Lung (tissue), 11 donors: ENCODE measurements at regions not wholly inside any gene's neighbourhood (a gene's known extent, or its start where the extent isn't known, plus 50 kb on each side); places are given as distances from the start of the nearest gene placed in this dataset.
"Not testable (repeated sequence)": the region's sequence is repeated elsewhere in the genome, so short reads cannot be mapped to it uniquely, and the experiment has no call there.

ENCODE experiments used
- ATAC-seq: fragments of 200-7000 bp; cut with Tn5 transposase; one replicate; pipeline ENCODE4 v1.9.1; 2020; ENCODE audit warnings: moderate number of reproducible peaks; ENCODE audit not compliant: insufficient read depth, low FRiP score
- DNase-seq, 3 donors: peaks; one replicate each; pipeline ENCODE4 v3.0.0-alpha.2; 2013 to 2017
- H3K27ac ChIP-seq, 2 donors: one replicate each; pipeline ENCODE4 v1.5.1; 2013; ENCODE audit warnings: mild to moderate bottlenecking in 2 of 2, moderate library complexity in 2 of 2, control low read depth in 1 of 2, inconsistent platforms in 1 of 2, low read depth in 1 of 2, low read length in 1 of 2
- H3K27me3 ChIP-seq, 3 donors: one replicate each; pipeline ENCODE4 v1.5.1; 2013; ENCODE audit warnings: low read length in 2 of 3; ENCODE audit not compliant: control insufficient read depth in 3 of 3, insufficient read depth in 3 of 3
- H3K36me3 ChIP-seq, 4 donors: one replicate each; pipeline ENCODE4 v1.5.1; 2013; ENCODE audit warnings: low read length in 4 of 4, mild to moderate bottlenecking in 1 of 4, moderate library complexity in 1 of 4; ENCODE audit not compliant: control insufficient read depth in 4 of 4, insufficient read depth in 4 of 4
- H3K4me1 ChIP-seq, 5 donors: one replicate each; pipeline ENCODE4 v1.5.1; 2013; ENCODE audit warnings: low read length in 5 of 5, mild to moderate bottlenecking in 2 of 5, moderate library complexity in 1 of 5; ENCODE audit not compliant: control insufficient read depth in 5 of 5, insufficient read depth in 5 of 5
- H3K4me3 ChIP-seq: one replicate; pipeline ENCODE4 v1.5.1; 2013; ENCODE audit warnings: mild to moderate bottlenecking, control low read depth, moderate library complexity
- H3K9ac ChIP-seq, 2 donors: one replicate each; pipeline ENCODE4 v1.5.1; 2013; ENCODE audit warnings: low read length in 2 of 2, control low read depth in 1 of 2; ENCODE audit not compliant: insufficient read depth in 1 of 2
- H3K9me3 ChIP-seq, 4 donors: one replicate each; pipeline ENCODE4 v1.5.1; 2013; ENCODE audit warnings: low read length in 3 of 4, mild to moderate bottlenecking in 1 of 4, moderate library complexity in 1 of 4; ENCODE audit not compliant: control insufficient read depth in 4 of 4, insufficient read depth in 3 of 4
- WGBS, 2 donors: extraction: QIAGEN DNeasy Blood & Tissue Kit; methylation state at CpG; one replicate each; pipeline ENCODE4 v1.1.7; 2013; 5-methylcytosine and 5-hydroxymethylcytosine counted together
- TF ChIP-seq, protein P1 (sequence below): IDR thresholded peaks from 2 replicates; pipeline ENCODE4 v1.5.1; 2012; ENCODE audit warnings: mild to moderate bottlenecking; ENCODE audit errors: control extremely low read depth, extremely low read depth
- donor health status: control.
- donor health status: control.
- donor health status: Bipolar disorder and iron deficiency.
- donor health status: healthy.
- donor health status: DM: yes; HTN: yes; CAD: no.

DNA sequence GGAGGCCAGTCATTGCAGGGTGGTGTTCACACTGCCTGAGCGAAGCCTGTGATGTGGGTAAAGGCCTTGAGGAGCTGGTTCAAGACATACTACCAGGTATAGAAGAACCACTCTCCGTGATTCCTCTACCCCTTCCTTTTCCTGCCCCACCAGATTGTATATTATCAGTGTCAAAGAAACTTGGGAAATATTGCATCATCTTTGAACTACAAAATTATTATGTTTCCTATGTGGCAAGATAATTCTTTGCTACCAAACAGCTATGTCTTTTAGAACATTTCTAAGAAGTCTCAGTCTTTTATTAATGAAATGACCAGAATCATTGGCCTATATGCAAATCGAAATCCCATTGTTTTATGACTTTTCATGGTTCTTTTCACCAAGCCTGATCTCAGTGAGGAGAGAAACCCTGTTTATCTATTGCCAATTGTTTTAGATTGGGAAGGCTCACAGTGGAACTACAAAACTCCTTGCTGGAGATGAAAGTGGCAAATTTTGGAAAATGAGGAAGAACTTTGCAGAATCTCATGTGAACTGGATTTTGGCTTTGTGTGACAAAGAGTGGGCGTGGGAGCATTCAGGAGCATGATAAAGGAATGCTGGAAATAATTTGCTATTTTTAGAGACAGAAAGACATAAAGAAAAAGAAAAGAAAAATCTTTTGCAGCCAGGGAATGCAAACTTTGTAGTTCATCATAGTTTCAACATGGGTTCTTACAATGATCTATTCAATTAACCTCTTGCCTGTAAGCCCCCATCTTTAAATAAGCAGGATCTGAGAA is 286.9 kb downstream of the INSIG2 start:
- no peak overlapping the region for H3K9ac ChIP-seq
- H3K4me3 ChIP-seq, result no peak overlapping the region
- H3K27me3 ChIP-seq, result no peaks in the 10 kb centered on the region
- H3K36me3 ChIP-seq, result no peaks in the 10 kb centered on the region
- ATAC-seq (no peak), DNase-seq (no peak)
- TF ChIP-seq, protein P1, sequence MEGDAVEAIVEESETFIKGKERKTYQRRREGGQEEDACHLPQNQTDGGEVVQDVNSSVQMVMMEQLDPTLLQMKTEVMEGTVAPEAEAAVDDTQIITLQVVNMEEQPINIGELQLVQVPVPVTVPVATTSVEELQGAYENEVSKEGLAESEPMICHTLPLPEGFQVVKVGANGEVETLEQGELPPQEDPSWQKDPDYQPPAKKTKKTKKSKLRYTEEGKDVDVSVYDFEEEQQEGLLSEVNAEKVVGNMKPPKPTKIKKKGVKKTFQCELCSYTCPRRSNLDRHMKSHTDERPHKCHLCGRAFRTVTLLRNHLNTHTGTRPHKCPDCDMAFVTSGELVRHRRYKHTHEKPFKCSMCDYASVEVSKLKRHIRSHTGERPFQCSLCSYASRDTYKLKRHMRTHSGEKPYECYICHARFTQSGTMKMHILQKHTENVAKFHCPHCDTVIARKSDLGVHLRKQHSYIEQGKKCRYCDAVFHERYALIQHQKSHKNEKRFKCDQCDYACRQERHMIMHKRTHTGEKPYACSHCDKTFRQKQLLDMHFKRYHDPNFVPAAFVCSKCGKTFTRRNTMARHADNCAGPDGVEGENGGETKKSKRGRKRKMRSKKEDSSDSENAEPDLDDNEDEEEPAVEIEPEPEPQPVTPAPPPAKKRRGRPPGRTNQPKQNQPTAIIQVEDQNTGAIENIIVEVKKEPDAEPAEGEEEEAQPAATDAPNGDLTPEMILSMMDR, result no peak
- no peaks in the 10 kb centered on the region for H3K9me3 ChIP-seq
- H3K27ac ChIP-seq, result no peak overlapping the region
- 68 to 72% methylated on average over 4 of the region's 4 CpGs for WGBS, 2 donors
- H3K4me1 ChIP-seq, result no peaks in the 10 kb centered on the region

DNA sequence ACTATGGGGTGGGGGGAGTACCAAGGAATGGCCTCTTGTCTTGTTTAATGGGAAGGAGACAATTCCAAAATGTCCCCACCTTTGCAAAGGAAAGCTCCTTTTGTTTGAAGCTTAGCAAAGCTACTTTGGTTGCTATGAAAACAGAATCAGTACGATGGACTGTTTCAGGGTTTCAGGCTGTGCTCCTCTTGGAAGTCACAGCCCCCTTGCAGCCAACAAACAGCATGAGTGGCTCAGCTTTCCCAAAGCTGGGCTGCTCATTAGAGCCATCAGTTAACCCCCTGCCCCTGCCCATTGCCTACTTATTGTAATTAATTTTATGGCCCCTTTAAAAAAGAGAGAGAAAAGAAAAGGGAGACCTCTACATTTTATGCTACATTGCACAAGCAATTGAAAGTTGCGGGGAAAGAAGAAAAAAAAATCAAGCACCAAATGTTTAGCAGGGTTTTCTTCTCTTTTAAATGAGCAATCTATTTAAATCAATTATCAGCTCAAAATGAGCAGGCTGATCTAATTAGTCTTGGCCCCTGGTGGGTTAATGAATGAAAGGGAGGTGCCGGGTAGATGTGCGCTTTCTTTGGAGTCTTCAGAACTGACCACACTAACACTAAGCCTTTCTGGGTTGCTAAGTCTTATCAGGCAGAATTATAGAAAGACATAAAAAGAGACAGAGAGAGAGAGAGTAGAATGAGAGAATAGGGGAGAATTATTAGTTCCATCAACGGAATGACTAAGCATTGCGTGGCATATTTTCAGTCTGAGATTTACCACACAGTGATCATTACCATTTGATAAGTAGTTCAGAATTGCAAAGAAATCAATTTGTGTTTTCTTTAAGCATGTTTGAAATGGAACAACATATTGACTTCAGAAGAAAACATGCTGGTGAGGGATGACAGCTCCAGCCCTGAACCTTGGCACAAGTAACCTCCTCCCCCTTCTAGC is 284.9 kb downstream of the INSIG2 start:
- Histone ChIP-seq H3K4me1 (no peaks in the 10 kb centered on the region), H3K9ac (no peak overlapping the region), H3K36me3 (no peaks in the 10 kb centered on the region), H3K27ac (no peak overlapping the region), H3K9me3 (no peaks in the 10 kb centered on the region), H3K4me3 (no peak overlapping the region), H3K27me3 (no peaks in the 10 kb centered on the region)
- WGBS, 2 donors, result 78 to 80% methylated on average over 6 of the region's 6 CpGs
- TF ChIP-seq, protein P1, result no peak
- DNase-seq (no peak), ATAC-seq (no peak)

DNA sequence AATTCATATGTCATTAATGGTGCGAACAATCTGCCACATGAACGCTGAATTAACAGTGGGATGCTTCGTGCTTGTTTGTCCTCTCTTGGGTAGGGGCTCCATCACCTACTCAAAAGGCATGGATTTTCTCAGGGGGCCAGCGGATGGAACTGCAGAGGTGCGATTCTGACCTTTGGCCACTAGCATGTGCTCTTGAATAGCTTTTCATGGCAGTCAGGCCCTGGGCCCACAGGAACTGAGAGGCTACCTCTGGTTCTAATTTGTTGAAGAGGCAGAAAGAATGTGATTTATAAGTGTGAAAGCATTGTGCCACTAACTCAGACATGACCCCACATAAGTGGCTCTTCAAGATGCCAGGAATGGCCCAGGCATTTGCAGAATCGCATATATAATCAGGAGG is 283.2 kb downstream of the INSIG2 start:
- Histone ChIP-seq H3K36me3 (no peaks in the 10 kb centered on the region), H3K4me3 (no peak overlapping the region), H3K9ac (no peak overlapping the region), H3K4me1 (no peaks in the 10 kb centered on the region), H3K27ac (no peak overlapping the region), H3K27me3 (no peaks in the 10 kb centered on the region), H3K9me3 (no peaks in the 10 kb centered on the region)
- peak; percentile 38 to 58 (median 55) for DNase-seq
- WGBS, 2 donors, result 13 to 29% methylated on average over 6 of the region's 6 CpGs
- TF ChIP-seq, protein P1, result no peak
- ATAC-seq, result no peak

DNA sequence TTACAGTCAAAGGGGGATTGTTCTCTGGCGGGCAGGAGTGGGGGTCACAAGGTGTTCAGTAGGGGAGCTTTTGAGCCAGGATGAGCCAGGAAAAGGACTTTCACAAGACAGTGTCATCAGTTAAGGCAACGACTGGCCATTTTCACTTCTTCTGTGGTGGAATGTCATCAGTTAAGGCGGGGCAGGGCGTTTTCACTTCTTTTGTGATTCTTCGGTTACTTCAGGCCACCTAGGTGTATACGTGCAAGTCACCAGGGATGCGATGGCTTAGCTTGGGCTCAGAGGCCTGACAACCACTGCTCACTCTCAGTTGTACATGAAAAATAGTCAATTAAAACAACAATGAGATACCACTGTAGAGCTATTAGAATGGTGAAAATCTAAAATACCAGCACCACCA is 281.2 kb downstream of the INSIG2 start:
- not testable (repeated sequence) for H3K27ac ChIP-seq, H3K9me3 ChIP-seq, H3K9ac ChIP-seq, H3K4me1 ChIP-seq, ATAC-seq, H3K27me3 ChIP-seq, DNase-seq, H3K4me3 ChIP-seq, H3K36me3 ChIP-seq
- 57 to 70% methylated on average over 7 of the region's 7 CpGs for WGBS, 2 donors
